Ecto neural progenitor cell (in vitro differentiated cells): ENCODE measurements at regions not wholly inside any gene's neighbourhood (a gene's known extent, or its start where the extent isn't known, plus 50 kb on each side); places are given as distances from the start of the nearest gene placed in this dataset.

Source experiments
- DNase-seq: peaks from one replicate; pipeline ENCODE4 v3.0.0-alpha.2; 2018; ENCODE audit warnings: low spot score

- no peak for DNase-seq
Measured at GRCh38 chr7:54810401-54810800, 51.4 kb upstream of the SEC61G start.

DNA sequence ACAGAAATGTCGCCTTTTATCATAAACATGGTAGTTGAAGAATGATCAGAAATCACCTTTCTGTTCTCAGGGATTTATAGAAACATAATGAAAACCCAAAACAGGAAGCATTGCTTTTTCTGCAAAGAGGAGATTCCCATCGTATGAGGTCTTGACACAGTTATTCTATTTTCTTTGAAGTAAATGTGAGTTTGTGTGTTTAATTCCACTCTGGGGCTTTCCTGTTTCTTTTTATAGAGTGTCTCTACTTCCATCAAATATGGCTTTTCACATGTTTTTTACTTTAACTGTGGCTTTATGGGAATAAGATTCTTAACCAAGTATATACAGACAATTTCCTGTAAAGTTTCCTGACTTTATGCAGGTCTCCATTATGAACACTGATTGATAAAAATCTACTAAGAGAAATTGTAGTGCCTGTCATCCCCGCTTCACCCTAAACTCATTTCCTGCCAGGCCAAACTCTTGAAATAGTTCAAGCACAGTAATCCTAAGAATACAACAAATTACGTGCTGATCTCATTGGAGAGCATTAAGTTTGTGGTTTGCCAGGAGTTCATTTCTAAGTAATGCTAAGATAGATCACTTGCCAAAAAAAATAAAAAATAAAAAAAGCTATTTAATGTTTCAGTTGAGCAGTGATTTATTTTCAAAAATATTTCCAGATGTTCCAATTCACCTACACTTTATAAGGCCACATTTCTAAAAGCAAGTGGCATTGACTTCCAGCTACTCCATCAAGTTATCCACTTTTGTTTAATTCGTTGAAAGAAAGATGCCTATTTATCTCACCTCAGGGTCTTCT is 52.2 kb upstream of the SEC61G start:
- no peak for DNase-seq

DNA sequence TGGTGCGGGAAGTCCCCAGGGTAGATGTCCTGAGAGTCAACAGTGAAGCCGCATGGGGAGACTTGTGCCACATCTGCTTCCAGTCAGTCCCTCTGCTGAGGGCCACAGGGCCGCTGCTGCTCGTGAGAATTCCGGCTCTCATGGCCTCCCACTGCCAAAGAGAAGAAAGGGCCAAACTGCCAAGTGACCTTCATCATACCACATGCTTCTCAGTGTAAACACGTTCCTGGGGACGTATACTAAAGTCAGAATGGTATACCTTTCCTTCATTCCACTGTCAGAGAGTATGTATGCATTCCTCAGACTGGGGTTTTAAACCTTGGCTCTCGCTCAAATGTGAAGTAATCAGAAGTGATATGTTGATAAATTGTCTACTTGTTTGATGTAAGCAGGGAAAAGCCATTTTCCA is 52.8 kb upstream of the SEC61G start:
- DNase-seq: no peak

- DNase-seq: no peak
Measured at GRCh38 chr7:54812756-54813322, 53.8 kb upstream of the SEC61G start.

DNA sequence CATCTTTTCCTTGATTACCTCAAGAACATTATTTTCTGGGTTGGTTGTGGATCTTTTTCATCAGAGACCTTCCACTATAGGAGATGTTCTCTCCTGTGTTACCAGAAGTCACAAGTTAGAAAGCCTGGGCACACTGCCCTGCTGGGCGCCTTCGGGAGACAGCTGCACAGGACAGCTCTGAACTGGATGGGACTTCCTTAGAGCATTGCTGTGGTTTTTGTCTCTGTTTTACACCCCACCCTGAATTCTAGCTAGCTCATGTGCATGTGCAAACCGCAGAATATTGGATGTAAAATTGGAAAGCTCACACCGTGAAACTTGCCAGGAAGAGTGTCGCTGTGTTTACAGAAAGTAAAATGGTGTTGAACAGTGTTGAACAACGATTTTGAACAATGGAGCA is 54.4 kb upstream of the SEC61G start:
- no peak for DNase-seq

DNA sequence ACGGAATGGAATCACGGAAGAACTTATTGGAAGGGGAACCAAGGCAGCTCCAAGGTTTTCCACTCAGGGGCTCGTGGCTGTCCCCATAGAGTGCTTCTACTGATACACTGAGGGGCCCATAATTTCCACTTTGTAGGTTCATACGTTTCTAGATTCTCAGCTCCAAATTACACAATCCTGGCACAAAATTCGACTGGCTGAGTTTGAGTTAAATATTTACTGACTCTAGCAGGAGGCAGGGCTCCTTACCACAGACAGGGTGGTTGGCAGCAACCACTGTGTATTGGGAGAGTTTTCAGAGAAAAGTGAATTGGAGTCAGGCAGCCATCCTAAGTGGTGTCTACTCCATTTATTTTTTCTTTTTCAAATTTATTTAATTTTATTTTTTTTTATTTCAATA is 55.4 kb upstream of the SEC61G start:
- no peak for DNase-seq

DNA sequence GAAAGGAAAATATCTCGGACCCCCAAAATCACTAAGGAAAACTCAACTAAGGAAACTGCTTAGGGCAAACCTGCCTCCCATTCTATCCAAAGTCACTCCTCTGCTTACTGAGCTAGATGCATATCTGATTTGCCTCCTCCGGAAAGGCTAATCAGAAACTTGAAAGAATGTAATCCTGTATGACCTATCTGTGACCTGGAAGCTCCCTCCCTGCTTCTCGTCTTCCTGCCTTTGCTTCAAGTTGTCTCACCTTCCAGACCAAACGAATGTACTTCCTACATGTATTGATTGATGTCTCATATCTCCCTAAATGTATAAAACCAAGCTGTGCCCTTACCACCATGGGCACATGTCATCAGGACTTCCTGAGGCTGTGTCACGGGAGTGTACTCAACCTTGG is 58.1 kb upstream of the SEC61G start:
- no peak for DNase-seq

GRCh38 chr7:54823776-54824175 is 64.8 kb upstream of the SEC61G start:
- DNase-seq: no peak

DNA sequence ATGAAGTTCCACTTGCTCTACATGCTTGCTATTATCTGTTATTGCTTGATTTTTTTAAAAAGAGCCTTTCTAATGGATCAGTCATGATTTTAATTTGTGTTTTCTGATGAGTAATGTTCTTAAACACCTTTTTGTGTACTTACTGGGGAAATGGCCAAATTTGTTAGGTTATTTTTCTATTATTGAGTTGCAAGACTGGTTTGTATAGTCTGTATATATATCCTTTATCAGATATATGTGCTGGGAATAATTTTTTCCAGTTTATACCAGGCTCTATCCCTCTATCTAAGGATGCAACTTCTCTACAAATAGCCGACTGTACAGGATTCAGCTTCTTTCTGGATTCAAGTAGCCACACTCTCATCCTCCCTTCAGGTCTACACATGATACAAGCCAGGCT is 65.6 kb upstream of the SEC61G start:
- DNase-seq: no peak

- DNase-seq: no peak
Measured at GRCh38 chr7:54825368-54825767, 66.4 kb upstream of the SEC61G start.

GRCh38 chr7:54827734-54828133 is 68.7 kb upstream of the SEC61G start:
- no peak for DNase-seq

DNA sequence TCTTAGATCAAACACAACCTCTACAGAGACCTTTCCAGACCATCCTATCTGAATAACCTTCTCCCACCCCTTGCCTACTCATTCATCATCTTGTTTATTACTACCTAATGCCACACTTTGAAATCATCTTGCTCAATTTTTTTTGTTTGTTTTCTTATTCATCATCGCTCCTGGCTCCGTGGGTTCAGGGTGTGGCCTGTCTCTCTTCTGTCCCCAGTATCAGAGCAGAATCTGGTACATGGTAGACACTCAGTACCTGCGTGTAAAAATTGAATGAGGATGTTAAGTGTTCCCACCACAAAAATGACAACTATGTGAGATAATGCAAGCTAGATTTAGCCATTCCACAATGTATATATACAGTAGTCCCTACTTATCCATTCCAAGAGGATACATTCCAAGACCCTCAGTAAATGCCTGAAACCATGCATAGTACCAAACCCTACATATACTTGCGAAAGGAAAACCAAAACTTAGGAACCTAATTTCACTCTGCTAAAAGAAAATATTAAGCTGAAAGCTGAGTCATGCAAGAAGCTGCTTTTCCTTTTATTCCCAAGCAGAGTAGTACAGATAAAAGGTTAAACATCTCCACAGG is 72.1 kb upstream of the SEC61G start:
- DNase-seq: no peak

- DNase-seq: no peak
Measured at GRCh38 chr7:54831644-54832095, 72.7 kb upstream of the SEC61G start.

- no peak for DNase-seq
Measured at GRCh38 chr7:54833001-54833467, 74.0 kb upstream of the SEC61G start.

DNA sequence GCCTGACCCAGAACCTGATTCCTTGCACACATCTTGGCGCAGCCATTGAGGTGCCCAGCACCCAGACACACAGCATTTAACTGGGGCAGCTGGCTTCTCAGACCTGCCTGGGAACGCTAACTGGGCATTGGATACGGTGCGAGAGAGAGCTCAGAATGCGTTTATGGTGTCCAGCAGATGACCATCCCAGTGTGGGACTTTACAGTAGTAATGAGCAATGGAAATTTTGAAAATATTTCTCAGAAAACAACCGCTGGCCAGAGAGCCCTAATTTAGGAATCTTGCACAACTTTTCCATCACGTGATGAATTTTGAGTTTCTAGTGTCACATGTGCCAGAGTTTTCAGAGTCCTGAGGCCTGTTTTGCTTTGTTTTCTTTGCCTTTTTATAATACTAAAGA is 78.2 kb upstream of the SEC61G start:
- no peak for DNase-seq

DNA sequence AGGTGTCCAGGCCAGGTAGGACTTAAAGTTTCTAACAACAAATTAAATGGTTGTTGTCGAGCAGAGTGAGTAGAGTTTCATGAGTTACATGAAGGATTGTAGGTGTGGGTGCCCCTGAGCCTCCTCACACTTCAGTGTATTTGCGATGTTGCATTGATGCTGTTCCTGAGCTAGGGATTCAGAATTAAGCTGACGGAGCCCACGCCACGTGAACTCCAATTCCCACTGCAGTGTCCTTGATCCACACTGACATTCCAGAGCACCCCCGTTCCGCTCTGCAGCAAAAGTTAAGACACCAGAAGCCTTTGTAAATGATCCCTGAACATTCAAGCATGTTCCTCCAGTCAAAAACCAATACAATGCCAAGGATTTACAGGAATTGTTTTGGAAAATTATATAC is 78.8 kb upstream of the SEC61G start:
- DNase-seq: no peak

- DNase-seq: no peak
Measured at GRCh38 chr7:54838175-54838910, 79.3 kb upstream of the SEC61G start.

DNA sequence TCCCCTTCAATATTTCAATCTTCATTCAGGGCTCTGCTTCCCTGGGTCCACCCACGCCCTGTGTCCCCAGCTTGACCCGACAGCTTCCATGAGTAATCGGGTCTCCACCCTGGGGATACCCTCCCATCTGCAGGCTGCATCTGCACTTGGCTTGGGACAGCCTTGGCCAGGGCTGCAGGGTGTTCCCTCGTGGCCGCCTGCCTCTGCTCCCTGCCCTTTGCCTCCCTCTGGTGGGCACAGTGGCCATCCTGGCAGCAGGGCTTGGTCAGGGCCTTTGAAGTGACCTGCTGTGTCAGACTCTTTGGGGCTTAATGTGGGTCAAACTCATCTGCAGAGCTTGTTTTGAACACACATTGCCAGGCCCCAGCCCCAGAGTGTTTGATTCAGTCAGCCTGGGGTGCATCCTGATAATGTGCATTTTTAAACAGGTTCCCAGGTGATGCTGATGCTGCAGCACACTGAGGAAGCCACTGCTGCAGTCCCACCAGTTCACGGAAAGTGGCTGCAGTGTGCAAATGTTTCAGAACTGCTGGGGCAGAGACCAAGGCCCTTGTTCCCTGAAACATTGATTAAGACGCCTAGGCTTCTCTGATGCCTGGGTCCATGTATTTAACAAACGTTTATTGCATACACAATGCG is 80.7 kb upstream of the SEC61G start:
- peak; percentile 78 for DNase-seq

- no peak for DNase-seq
Measured at GRCh38 chr7:54841772-54842697, 83.0 kb upstream of the SEC61G start.

DNA sequence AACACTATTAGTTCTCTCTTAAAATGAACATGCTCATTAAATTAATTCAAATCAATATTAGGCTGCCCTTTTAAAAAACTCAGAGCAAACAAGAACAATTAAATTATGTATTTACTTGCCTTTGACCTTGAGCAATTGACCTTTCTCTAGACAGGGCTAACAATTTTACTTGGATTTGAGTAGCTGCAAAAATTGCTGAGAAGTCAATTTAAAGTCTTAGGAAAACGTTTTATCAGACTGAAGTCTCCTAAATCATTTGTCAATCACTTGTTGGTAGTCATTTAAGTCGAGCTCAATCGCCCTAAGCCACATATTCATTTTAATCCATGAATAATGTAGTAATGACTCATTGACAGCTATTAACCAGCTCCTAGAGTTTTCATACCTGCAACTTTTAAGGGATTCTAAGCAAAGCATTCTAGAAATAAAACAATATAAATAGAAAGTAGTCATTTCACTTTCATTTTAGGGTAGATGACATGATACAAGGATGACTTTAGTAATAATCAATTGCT is 84.9 kb upstream of the SEC61G start:
- no peak for DNase-seq

- no peak for DNase-seq
Measured at GRCh38 chr7:54846273-54846672, 87.3 kb upstream of the SEC61G start.
